ENCODE measurements at regions not wholly inside any gene's neighbourhood (a gene's known extent, or its start where the extent isn't known, plus 50 kb on each side); places are given as distances from the start of the nearest gene placed in this dataset.

DNA sequence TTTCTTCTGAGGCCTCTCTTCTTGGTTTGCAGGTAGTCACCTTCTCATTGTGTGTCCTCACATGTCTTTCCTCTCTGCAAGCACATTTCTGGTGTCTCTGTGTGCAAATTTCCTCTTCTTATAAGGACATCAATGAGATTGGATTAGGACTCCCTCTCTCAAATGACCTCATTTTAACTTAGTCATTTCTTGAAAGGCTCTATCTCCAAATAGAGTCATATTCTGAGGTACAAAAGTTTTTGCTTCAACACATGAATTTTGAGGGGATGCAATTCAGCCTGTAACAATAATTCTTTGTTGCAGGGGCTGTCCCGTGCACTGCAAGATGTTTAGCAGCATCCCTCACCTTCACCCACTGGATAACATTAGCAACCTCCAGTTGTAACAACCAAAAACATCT, 115.0 kb upstream of the DCBLD2 start:
- TF ChIP-seq, protein P1, sequence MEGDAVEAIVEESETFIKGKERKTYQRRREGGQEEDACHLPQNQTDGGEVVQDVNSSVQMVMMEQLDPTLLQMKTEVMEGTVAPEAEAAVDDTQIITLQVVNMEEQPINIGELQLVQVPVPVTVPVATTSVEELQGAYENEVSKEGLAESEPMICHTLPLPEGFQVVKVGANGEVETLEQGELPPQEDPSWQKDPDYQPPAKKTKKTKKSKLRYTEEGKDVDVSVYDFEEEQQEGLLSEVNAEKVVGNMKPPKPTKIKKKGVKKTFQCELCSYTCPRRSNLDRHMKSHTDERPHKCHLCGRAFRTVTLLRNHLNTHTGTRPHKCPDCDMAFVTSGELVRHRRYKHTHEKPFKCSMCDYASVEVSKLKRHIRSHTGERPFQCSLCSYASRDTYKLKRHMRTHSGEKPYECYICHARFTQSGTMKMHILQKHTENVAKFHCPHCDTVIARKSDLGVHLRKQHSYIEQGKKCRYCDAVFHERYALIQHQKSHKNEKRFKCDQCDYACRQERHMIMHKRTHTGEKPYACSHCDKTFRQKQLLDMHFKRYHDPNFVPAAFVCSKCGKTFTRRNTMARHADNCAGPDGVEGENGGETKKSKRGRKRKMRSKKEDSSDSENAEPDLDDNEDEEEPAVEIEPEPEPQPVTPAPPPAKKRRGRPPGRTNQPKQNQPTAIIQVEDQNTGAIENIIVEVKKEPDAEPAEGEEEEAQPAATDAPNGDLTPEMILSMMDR (IDR thresholded peaks at IDR 0.05; ENCODE audit: poor library complexity): no peak
- TF ChIP-seq EZH2 (IDR thresholded peaks at IDR 0.05; ENCODE audit: borderline replicate concordance): no peak
